Neuronal stem cell (in vitro differentiated cells): ENCODE measurements at regions not wholly inside any gene's neighbourhood (a gene's known extent, or its start where the extent isn't known, plus 50 kb on each side); places are given as distances from the start of the nearest gene placed in this dataset.
"Not testable (repeated sequence)": the region's sequence is repeated elsewhere in the genome, so short reads cannot be mapped to it uniquely, and the experiment has no call there.

ENCODE experiments used
- DNase-seq: peaks from one replicate; pipeline ENCODE4 v3.0.0-alpha.2; 2013; ENCODE audit warnings: low spot score
- H2AFZ ChIP-seq: one replicate; pipeline ENCODE4 v1.6.1; 2013; ENCODE audit warnings: mild to moderate bottlenecking, low read length, inconsistent platforms
- H2AK5ac ChIP-seq: 2 replicates; pipeline ENCODE4 v1.6.1; 2013; ENCODE audit warnings: low read depth, mild to moderate bottlenecking, inconsistent platforms, low read length, moderate library complexity, mixed read lengths
- H2BK120ac ChIP-seq: 2 replicates; pipeline ENCODE4 v1.6.1; 2013; ENCODE audit warnings: low read depth, mild to moderate bottlenecking, inconsistent platforms, low read length, moderate library complexity, mixed read lengths
- H2BK12ac ChIP-seq: one replicate; pipeline ENCODE4 v1.6.1; 2013; ENCODE audit warnings: low read length, inconsistent platforms
- H2BK15ac ChIP-seq: 2 replicates; pipeline ENCODE4 v1.6.1; 2013; ENCODE audit warnings: mild to moderate bottlenecking, low read length, inconsistent platforms, mixed read lengths
- H2BK5ac ChIP-seq: one replicate; pipeline ENCODE4 v1.6.1; 2013; ENCODE audit warnings: inconsistent platforms, mild to moderate bottlenecking, low read length, moderate library complexity
- H3K14ac ChIP-seq: one replicate; pipeline ENCODE4 v1.6.1; 2013; ENCODE audit warnings: low read length, inconsistent platforms
- H3K18ac ChIP-seq: 2 replicates; pipeline ENCODE4 v1.6.1; 2013; ENCODE audit warnings: low read length, inconsistent platforms
- H3K23ac ChIP-seq: 2 replicates; pipeline ENCODE4 v1.6.1; 2013; ENCODE audit warnings: low read depth, mild to moderate bottlenecking, mixed read lengths, low read length, inconsistent platforms; ENCODE audit not compliant: poor library complexity
- H3K27ac ChIP-seq: replicated peaks from 3 replicates; pipeline ENCODE4 v1.5.1; 2013; ENCODE audit warnings: low read length, inconsistent platforms
- H3K27me3 ChIP-seq, 3 experiments: 2 replicates each; pipeline ENCODE4 v1.6.1; 2013; ENCODE audit warnings: low read length in 3 of 3, mild to moderate bottlenecking in 2 of 3, inconsistent platforms in 1 of 3, low read depth in 1 of 3, mixed read lengths in 1 of 3, moderate library complexity in 1 of 3; ENCODE audit not compliant: control insufficient read depth in 3 of 3, insufficient read depth in 3 of 3
- H3K36me3 ChIP-seq, 2 donors: replicated peaks in 1 of 2; 2 replicates each; pipeline ENCODE4 v1.6.1; 2013; ENCODE audit warnings: low read length in 2 of 2; ENCODE audit not compliant: control insufficient read depth in 2 of 2, insufficient read depth in 2 of 2
- H3K4ac ChIP-seq: 2 replicates; pipeline ENCODE4 v1.6.1; 2013; ENCODE audit warnings: inconsistent platforms, mild to moderate bottlenecking, low read length, moderate library complexity
- H3K4me1 ChIP-seq, 2 donors: 1 replicate in 1 of 2; 2 replicates in 1 of 2; pipeline ENCODE4 v1.6.1; 2013; ENCODE audit warnings: low read length in 2 of 2, low read depth in 1 of 2; ENCODE audit not compliant: control insufficient read depth in 2 of 2, insufficient read depth in 1 of 2
- H3K4me2 ChIP-seq: one replicate; pipeline ENCODE4 v1.6.1; 2013; ENCODE audit warnings: mild to moderate bottlenecking, low read length, inconsistent platforms; ENCODE audit not compliant: insufficient read depth, poor library complexity, severe bottlenecking
- H3K4me3 ChIP-seq, 2 donors: 2 replicates each; pipeline ENCODE4 v1.5.1; 2013; ENCODE audit warnings: low read length in 2 of 2, mild to moderate bottlenecking in 2 of 2, inconsistent platforms in 1 of 2, moderate library complexity in 1 of 2
- H3K79me1 ChIP-seq: one replicate; pipeline ENCODE4 v1.6.1; 2013; ENCODE audit warnings: low read depth, mild to moderate bottlenecking, inconsistent platforms, low read length, moderate library complexity
- H3K9ac ChIP-seq: one replicate; pipeline ENCODE4 v1.6.1; 2013; ENCODE audit warnings: mild to moderate bottlenecking, low read depth, low read length, inconsistent platforms; ENCODE audit not compliant: poor library complexity
- H3K9me3 ChIP-seq, 2 donors: replicated peaks in 1 of 2; 2 replicates each; pipeline versions ENCODE3 to v1.6.1; 2013; ENCODE audit warnings: low read length in 2 of 2, mild to moderate bottlenecking in 2 of 2, inconsistent platforms in 1 of 2, low read depth in 1 of 2, mixed read lengths in 1 of 2, moderate library complexity in 1 of 2; ENCODE audit not compliant: control insufficient read depth in 2 of 2, insufficient read depth in 1 of 2
- H4K8ac ChIP-seq: one replicate; pipeline ENCODE4 v1.6.1; 2013; ENCODE audit warnings: low read depth, mild to moderate bottlenecking, inconsistent platforms, low read length, moderate library complexity
- H4K91ac ChIP-seq: one replicate; pipeline ENCODE4 v1.6.1; 2013; ENCODE audit warnings: low read length, low read depth, mild to moderate bottlenecking, inconsistent platforms; ENCODE audit not compliant: poor library complexity
- WGBS, 2 donors: extraction: QIAGEN DNeasy Blood & Tissue Kit; methylation state at CpG; one replicate each; pipeline ENCODE4 v1.1.7; 2013; ENCODE audit warnings: missing lambda C conversion rate in 2 of 2, mixed read lengths in 1 of 2; ENCODE audit not compliant: insufficient read length in 2 of 2, insufficient replicate concordance in 1 of 2; ENCODE audit errors: extremely low coverage in 2 of 2; 5-methylcytosine and 5-hydroxymethylcytosine counted together

DNA sequence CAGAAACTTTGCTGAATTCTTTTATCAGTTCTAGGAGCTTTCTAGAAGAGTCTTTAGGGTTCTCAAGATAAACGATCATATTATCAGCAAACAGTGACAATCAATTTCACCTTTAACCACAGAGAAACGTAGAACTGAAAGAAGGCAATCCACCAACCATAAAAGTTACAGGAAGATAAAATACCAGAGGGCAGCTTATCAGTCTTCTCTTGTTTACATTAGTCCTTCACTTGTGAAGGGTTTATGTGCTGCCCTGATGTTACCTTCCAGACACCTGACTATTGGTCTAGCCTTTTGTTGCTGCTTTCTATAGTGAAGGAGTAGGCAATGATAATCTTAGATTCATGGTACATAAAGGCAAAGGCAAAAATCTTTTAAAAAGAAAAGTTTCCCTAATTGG is 73.2 kb upstream of the EFCAB3 start:
- Histone ChIP-seq H3K23ac (no peak overlapping the region), H3K4me2 (no peak overlapping the region), H3K9me3 (no peaks in the 10 kb centered on the region), H3K14ac (no peak overlapping the region), H3K79me1 (no peaks in the 10 kb centered on the region), H3K4ac (no peak overlapping the region), H4K91ac (no peak overlapping the region), H2AK5ac (no peak overlapping the region), H3K27ac (no peak overlapping the region), H2BK120ac (no peak overlapping the region), H2AFZ (no peak overlapping the region), H2BK15ac (no peak overlapping the region), H3K36me3 (no peaks in the 10 kb centered on the region), H4K8ac (no peak overlapping the region), H3K9ac (no peak overlapping the region), H3K4me3 (no peak overlapping the region), H3K18ac (no peak overlapping the region), H2BK12ac (no peak overlapping the region), H3K4me1 (no peaks in the 10 kb centered on the region), H3K27me3 (no peaks in the 10 kb centered on the region), H2BK5ac (no peak overlapping the region)
- DNase-seq, result no peak
- no CpG with 5 or more reads among the region's 2 CpGs for WGBS, 2 donors

GRCh38 chr17:62303476-62303875 is 76.9 kb upstream of the EFCAB3 start:
- H3K9ac ChIP-seq, result no peak overlapping the region
- no peak overlapping the region for H3K4ac ChIP-seq
- H2BK12ac ChIP-seq, result no peak overlapping the region
- no peak overlapping the region for H2BK5ac ChIP-seq
- H3K9me3 ChIP-seq, result no peaks in the 10 kb centered on the region
- no peaks in the 10 kb centered on the region for H3K4me1 ChIP-seq
- H3K4me2 ChIP-seq, result no peak overlapping the region
- no peak overlapping the region for H2BK15ac ChIP-seq
- H3K23ac ChIP-seq, result no peak overlapping the region
- H3K18ac ChIP-seq, result no peak overlapping the region
- no peak overlapping the region for H2AFZ ChIP-seq
- H2BK120ac ChIP-seq, result no peak overlapping the region
- DNase-seq, result no peak
- H3K27me3 ChIP-seq, result no peaks in the 10 kb centered on the region
- H3K27ac ChIP-seq, result no peak overlapping the region
- no peaks in the 10 kb centered on the region for H3K79me1 ChIP-seq
- H3K14ac ChIP-seq, result no peak overlapping the region
- H4K91ac ChIP-seq, result no peak overlapping the region
- no peak overlapping the region for H2AK5ac ChIP-seq
- no peak overlapping the region for H3K4me3 ChIP-seq
- no peaks in the 10 kb centered on the region for H3K36me3 ChIP-seq
- H4K8ac ChIP-seq, result no peak overlapping the region

DNA sequence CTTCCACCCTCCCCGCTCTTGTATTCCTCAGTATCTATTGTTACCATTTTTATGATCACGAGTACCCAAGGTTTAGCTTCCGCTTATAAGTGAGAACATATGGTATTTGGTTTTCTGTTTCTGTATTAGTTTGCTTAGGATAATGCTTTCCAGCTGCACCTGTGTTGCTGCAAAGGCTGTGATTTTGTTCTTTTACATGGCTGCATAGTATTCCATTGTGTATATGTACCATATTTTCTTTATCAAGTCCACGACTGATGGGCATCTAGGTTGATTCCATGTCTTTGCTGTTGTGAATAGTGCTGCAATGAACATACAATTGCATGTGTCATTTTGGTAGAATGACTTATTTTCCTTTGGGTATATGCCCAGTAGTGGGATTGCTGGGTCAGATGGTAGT is 79.7 kb upstream of the EFCAB3 start:
- H2BK15ac ChIP-seq, result no peak overlapping the region
- H2BK12ac ChIP-seq, result no peak overlapping the region
- no peak overlapping the region for H4K8ac ChIP-seq
- H3K23ac ChIP-seq, result no peak overlapping the region
- no peaks in the 10 kb centered on the region for H3K79me1 ChIP-seq
- H2BK120ac ChIP-seq, result no peak overlapping the region
- H3K4ac ChIP-seq, result no peak overlapping the region
- H3K9ac ChIP-seq, result no peak overlapping the region
- no peak overlapping the region for H3K18ac ChIP-seq
- no peak overlapping the region for H2BK5ac ChIP-seq
- no peak overlapping the region for H2AFZ ChIP-seq
- no peaks in the 10 kb centered on the region for H3K9me3 ChIP-seq
- H3K4me1 ChIP-seq, result no peaks in the 10 kb centered on the region
- DNase-seq, result no peak
- no CpG with 5 or more reads among the region's 4 CpGs for WGBS, 2 donors
- no peak overlapping the region for H3K14ac ChIP-seq
- no peak overlapping the region for H2AK5ac ChIP-seq
- H3K27ac ChIP-seq, result no peak overlapping the region
- no peak overlapping the region for H3K4me2 ChIP-seq
- H3K4me3 ChIP-seq, result no peak overlapping the region
- H3K36me3 ChIP-seq, result no peaks in the 10 kb centered on the region
- H4K91ac ChIP-seq, result no peak overlapping the region
- H3K27me3 ChIP-seq, result no peaks in the 10 kb centered on the region

DNA sequence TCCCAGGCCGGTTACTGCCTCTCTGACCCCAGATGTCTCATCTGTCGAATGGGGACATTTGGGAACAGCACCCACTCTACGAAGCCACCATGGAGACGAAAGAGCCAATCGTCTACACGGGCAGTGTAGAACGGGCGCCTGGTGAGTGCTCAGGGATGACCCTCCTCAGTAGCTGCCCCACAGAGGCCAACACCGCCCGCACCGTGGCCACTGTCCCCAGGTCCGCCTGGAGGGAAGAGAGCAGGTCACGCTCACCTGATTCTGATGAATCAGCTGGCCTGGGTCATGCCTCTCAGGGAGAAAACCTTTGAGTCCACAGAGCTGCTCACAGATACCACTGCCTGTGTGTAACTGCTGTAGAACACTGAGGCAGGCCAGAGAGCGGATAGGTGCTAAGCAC is 105.1 kb upstream of the EFCAB3 start:
- H3K14ac ChIP-seq, H2BK5ac ChIP-seq: not testable (repeated sequence)
- no CpG with 5 or more reads among the region's 14 CpGs for WGBS, 2 donors

More for the DNA sequence above, 105.1 kb upstream of the EFCAB3 start:
- not testable (repeated sequence) for H3K9me3 ChIP-seq, H2AFZ ChIP-seq, H3K27me3 ChIP-seq, DNase-seq, H3K36me3 ChIP-seq, H3K4ac ChIP-seq, H3K23ac ChIP-seq, H3K4me3 ChIP-seq, H3K18ac ChIP-seq, H3K4me2 ChIP-seq, H2BK15ac ChIP-seq, H2BK12ac ChIP-seq, H4K8ac ChIP-seq, H3K79me1 ChIP-seq, H3K4me1 ChIP-seq, H4K91ac ChIP-seq, H3K9ac ChIP-seq, H3K27ac ChIP-seq, H2BK120ac ChIP-seq, H2AK5ac ChIP-seq
